H1 (cell line): ENCODE measurements at regions not wholly inside any gene's neighbourhood (a gene's known extent, or its start where the extent isn't known, plus 50 kb on each side); places are given as distances from the start of the nearest gene placed in this dataset.

Experiments used
- CTCF ChIA-PET: fragments of 300-600 bp; sonication (Branson Sonifier 250); formaldehyde crosslinking; loops from one replicate; lab custom pipeline; 2021; ENCODE audit not compliant: partially characterized antibody; lab: Charles Lee
- POLR2A ChIA-PET: fragments of 300-600 bp; sonication (Branson Sonifier 250); formaldehyde crosslinking; loops from one replicate; lab custom pipeline; 2021; ENCODE audit warnings: inconsistent platforms; ENCODE audit not compliant: partially characterized antibody; lab: Charles Lee
- DNase-seq, 2 experiments: peaks; one replicate each; pipeline versions ENCODE4 v3.0.0 to v3.0.0-alpha.2; 2010 to 2022; ENCODE audit warnings: low spot score in 2 of 2, low read depth in 1 of 2, mixed read lengths in 1 of 2
- FAIRE-seq: peaks from 2 replicates; lab custom pipeline; 2011; peaks lifted over from hg19 to GRCh38; lab: Jason Lieb, UNC
- H2AFZ ChIP-seq: 2 replicates; pipeline ENCODE4 v1.8.1; 2012; ENCODE audit warnings: low read length, inconsistent platforms
- H2AK5ac ChIP-seq: 2 replicates; pipeline ENCODE4 v1.6.1; 2013; ENCODE audit warnings: low read depth, low read length
- H2BK120ac ChIP-seq: replicated peaks from 2 replicates; pipeline ENCODE3; 2013; ENCODE audit warnings: low read depth, low read length, inconsistent platforms
- H2BK12ac ChIP-seq: 2 replicates; pipeline ENCODE4 v1.6.1; 2013; ENCODE audit warnings: low read depth, low read length
- H2BK15ac ChIP-seq: 2 replicates; pipeline ENCODE4 v1.6.1; 2013; ENCODE audit warnings: low read length
- H2BK20ac ChIP-seq: 2 replicates; pipeline ENCODE4 v1.6.1; 2013; ENCODE audit warnings: low read length
- H2BK5ac ChIP-seq: 2 replicates; pipeline ENCODE4 v1.6.1; 2013; ENCODE audit warnings: low read depth, low read length
- H3K14ac ChIP-seq: 2 replicates; pipeline ENCODE4 v1.6.1; 2013; ENCODE audit warnings: inconsistent platforms; ENCODE audit not compliant: insufficient read length
- H3K18ac ChIP-seq: 2 replicates; pipeline ENCODE4 v1.6.1; 2013; ENCODE audit warnings: low read length; ENCODE audit errors: extremely low read depth
- H3K23ac ChIP-seq: 2 replicates; pipeline ENCODE4 v1.6.1; 2013; ENCODE audit warnings: inconsistent platforms; ENCODE audit not compliant: insufficient read length
- H3K23me2 ChIP-seq: 2 replicates; pipeline ENCODE4 v1.6.1; 2013; ENCODE audit warnings: low read depth, low read length
- H3K27ac ChIP-seq: 2 replicates; pipeline ENCODE4 v1.6.1; 2011; ENCODE audit warnings: low read depth, low read length, inconsistent platforms
- H3K27me3 ChIP-seq, 4 experiments: replicated peaks in 1 of 4; 1 replicate in 1 of 4; 2 replicates in 3 of 4; pipeline versions ENCODE4 v1.6.1 to v1.8.1; 2011 to 2013; ENCODE audit warnings: low read length in 3 of 4, mild to moderate bottlenecking in 3 of 4, inconsistent platforms in 2 of 4, mixed read lengths in 2 of 4, moderate library complexity in 1 of 4; ENCODE audit not compliant: control insufficient read depth in 3 of 4, insufficient read depth in 3 of 4; ENCODE audit errors: extremely low read depth in 1 of 4
- H3K36me3 ChIP-seq, 4 experiments: 2 replicates each; pipeline versions ENCODE4 v1.6.1 to v1.8.1; 2011 to 2013; ENCODE audit warnings: mild to moderate bottlenecking in 4 of 4, low read length in 3 of 4, moderate library complexity in 2 of 4, control low read depth in 1 of 4, inconsistent platforms in 1 of 4; ENCODE audit not compliant: insufficient read depth in 4 of 4, control insufficient read depth in 2 of 4
- H3K4ac ChIP-seq: replicated peaks from 2 replicates; pipeline ENCODE3; 2013; ENCODE audit warnings: low read length, low read depth, mixed read lengths, inconsistent platforms; ENCODE audit not compliant: insufficient read length
- H3K4me1 ChIP-seq, 4 experiments: replicated peaks in 1 of 4; 1 replicate in 1 of 4; 2 replicates in 3 of 4; pipeline versions ENCODE4 v1.6.1 to v1.8.1; 2011 to 2013; ENCODE audit warnings: low read length in 3 of 4, inconsistent platforms in 2 of 4, mixed read lengths in 1 of 4; ENCODE audit not compliant: insufficient read depth in 4 of 4, control insufficient read depth in 3 of 4
- H3K4me2 ChIP-seq, 2 experiments: 2 replicates each; pipeline versions ENCODE4 v1.6.1 to v1.8.1; 2011 to 2013; ENCODE audit warnings: low read depth in 2 of 2, low read length in 2 of 2, control low read depth in 1 of 2, inconsistent platforms in 1 of 2, mild to moderate bottlenecking in 1 of 2; ENCODE audit not compliant: insufficient read depth in 1 of 2
- H3K4me3 ChIP-seq, 4 experiments: fragments of 200-600, 300-600 bp in 1 of 4; sonication (generic), shearing (Covaris generic), sonication (Bioruptor Twin) in 1 of 4; 2 replicates each; pipeline versions ENCODE4 v1.5.1 to v1.8.1; 2011 to 2016; ENCODE audit warnings: low read length in 4 of 4, low read depth in 3 of 4, control low read depth in 2 of 4, inconsistent platforms in 2 of 4, mild to moderate bottlenecking in 2 of 4, mixed read lengths in 1 of 4, moderate library complexity in 1 of 4; ENCODE audit not compliant: insufficient read depth in 2 of 4; ENCODE audit errors: extremely low read depth in 1 of 4
- H3K56ac ChIP-seq: replicated peaks from 2 replicates; pipeline ENCODE3; 2013; ENCODE audit warnings: low read depth, mild to moderate bottlenecking, mixed read lengths, low read length, inconsistent platforms; ENCODE audit not compliant: insufficient read length
- H3K79me1 ChIP-seq: 2 replicates; pipeline ENCODE4 v1.6.1; 2013; ENCODE audit warnings: low read depth, low read length, control low read depth
- H3K79me2 ChIP-seq, 2 experiments: 2 replicates each; pipeline versions ENCODE4 v1.6.1 to v1.8.1; 2012 to 2013; ENCODE audit warnings: low read length in 2 of 2, mild to moderate bottlenecking in 2 of 2, inconsistent platforms in 1 of 2; ENCODE audit not compliant: insufficient read depth in 2 of 2, control insufficient read depth in 1 of 2
- H3K9ac ChIP-seq, 4 experiments: replicated peaks in 1 of 4; 1 replicate in 1 of 4; 2 replicates in 3 of 4; pipeline versions ENCODE4 v1.6.1 to v1.8.1; 2011 to 2013; ENCODE audit warnings: low read depth in 3 of 4, low read length in 3 of 4, control low read depth in 2 of 4, mild to moderate bottlenecking in 2 of 4, moderate library complexity in 2 of 4, inconsistent platforms in 1 of 4; ENCODE audit errors: extremely low read depth in 1 of 4
- H3K9me3 ChIP-seq, 2 experiments: 2 replicates each; pipeline versions ENCODE4 v1.6.1 to v1.8.1; 2012 to 2013; ENCODE audit warnings: mild to moderate bottlenecking in 2 of 2, moderate library complexity in 2 of 2, control low read depth in 1 of 2, inconsistent platforms in 1 of 2, low read depth in 1 of 2, low read length in 1 of 2, mixed read lengths in 1 of 2; ENCODE audit not compliant: insufficient read depth in 2 of 2
- H4K20me1 ChIP-seq, 2 experiments: replicated peaks in 1 of 2; 2 replicates each; pipeline versions ENCODE3 to v1.8.1; 2011 to 2013; ENCODE audit warnings: inconsistent platforms in 2 of 2, low read length in 2 of 2, mild to moderate bottlenecking in 1 of 2; ENCODE audit not compliant: insufficient read depth in 2 of 2, control insufficient read depth in 1 of 2
- H4K5ac ChIP-seq: 2 replicates; pipeline ENCODE4 v1.6.1; 2013; ENCODE audit warnings: low read length, low read depth, mixed read lengths, inconsistent platforms; ENCODE audit not compliant: insufficient read length
- H4K8ac ChIP-seq: 2 replicates; pipeline ENCODE4 v1.8.0; 2013; ENCODE audit warnings: mild to moderate bottlenecking, moderate library complexity, low read length, inconsistent platforms; ENCODE audit not compliant: insufficient read depth; ENCODE audit errors: extremely low read depth
- H4K91ac ChIP-seq: replicated peaks from 2 replicates; pipeline ENCODE3; 2013; ENCODE audit warnings: low read length, mixed read lengths, inconsistent platforms; ENCODE audit not compliant: insufficient read length
- EGR1 ChIP-seq: IDR thresholded peaks from 2 replicates; pipeline ENCODE4 v1.6.1; 2011; ENCODE audit warnings: low read depth, low read length, borderline replicate concordance
- NANOG ChIP-seq: IDR thresholded peaks from 2 replicates; pipeline ENCODE4 v1.6.1; 2011; ENCODE audit warnings: low read length, low read depth, mild to moderate bottlenecking, inconsistent platforms; ENCODE audit not compliant: insufficient read depth, poor library complexity, severe bottlenecking
- WGBS, 2 experiments: shearing (Covaris generic) in 1 of 2; methylation state at CpG; one replicate each; pipeline versions ENCODE4 v1.1.6 to v1.1.7; 2013 to 2015; ENCODE audit warnings: low lambda C conversion rate in 2 of 2, mixed read lengths in 2 of 2, inconsistent platforms in 1 of 2, low coverage in 1 of 2, missing lambda C conversion rate in 1 of 2; ENCODE audit not compliant: insufficient replicate concordance in 2 of 2, insufficient coverage in 1 of 2, insufficient read length in 1 of 2; ENCODE audit errors: extremely low coverage in 1 of 2, missing lambda C conversion rate in 1 of 2; 5-methylcytosine and 5-hydroxymethylcytosine counted together

DNA sequence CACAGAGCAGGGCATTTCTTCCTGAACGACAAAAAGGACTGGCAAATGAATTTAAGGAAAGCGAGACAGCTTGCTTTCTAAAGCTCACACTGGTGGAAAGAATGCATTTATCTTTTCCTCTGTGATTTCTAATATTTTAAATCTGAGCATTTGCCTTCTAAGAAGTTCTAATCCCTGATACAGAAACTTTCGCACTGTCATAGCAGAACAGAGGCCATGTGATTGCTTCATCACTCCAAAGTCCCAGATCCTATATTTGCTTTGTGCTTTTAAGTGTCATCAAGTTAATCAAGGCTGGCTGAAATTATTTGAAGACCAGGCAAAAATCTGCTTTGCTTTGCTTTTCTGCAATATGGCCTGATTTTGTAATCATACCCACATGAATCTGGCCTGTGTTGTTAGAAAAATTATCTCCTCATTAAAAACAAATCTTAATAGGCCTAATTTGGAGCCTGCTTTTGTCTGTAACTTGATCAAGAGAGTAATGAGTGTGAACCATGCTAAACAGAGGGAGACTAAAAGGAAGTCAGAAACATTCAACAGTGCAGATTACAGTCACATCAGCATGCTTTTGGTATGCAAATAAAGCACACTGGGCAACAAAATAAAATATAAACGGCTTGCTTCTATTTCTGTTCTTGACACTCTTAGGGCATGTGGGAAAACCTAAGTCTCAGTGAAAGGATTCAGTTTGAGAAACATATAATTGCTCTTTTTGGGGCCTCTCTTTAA lies 178.2 kb upstream of the ADAMTS9 start:
- no peak overlapping the region for H4K91ac ChIP-seq
- TF ChIP-seq NANOG, result peak; percentile 37
- no peak for TF ChIP-seq EGR1
- TF ChIP-seq, all 59 proteins: peak for 1
- CTCF ChIA-PET, result no interaction called here
- no peak overlapping the region for H3K4me3 ChIP-seq
- no peak overlapping the region for H3K4me2 ChIP-seq
- H4K20me1 ChIP-seq, result no peaks in the 10 kb centered on the region
- H3K14ac ChIP-seq, result no peak overlapping the region
- no peak overlapping the region for H3K18ac ChIP-seq
- POLR2A ChIA-PET, result no interaction called here
- H3K23me2 ChIP-seq, result no peaks in the 10 kb centered on the region
- H2BK5ac ChIP-seq, result no peak overlapping the region
- no peak overlapping the region for H3K9ac ChIP-seq
- no peak overlapping the region for H2BK20ac ChIP-seq
- no peaks in the 10 kb centered on the region for H3K9me3 ChIP-seq
- H2BK12ac ChIP-seq, result no peak overlapping the region
- H3K79me2 ChIP-seq, result no peaks in the 10 kb centered on the region
- no peaks in the 10 kb centered on the region for H3K4me1 ChIP-seq
- H2AFZ ChIP-seq, result no peak overlapping the region
- H2BK120ac ChIP-seq, result no peak overlapping the region
- no peak overlapping the region for H3K23ac ChIP-seq
- H3K27me3 ChIP-seq, result no peaks in the 10 kb centered on the region
- H2AK5ac ChIP-seq, result no peak overlapping the region
- H3K79me1 ChIP-seq, result no peaks in the 10 kb centered on the region
- no peak overlapping the region for H3K27ac ChIP-seq
- H2BK15ac ChIP-seq, result no peak overlapping the region
- FAIRE-seq (peak; percentile 75), DNase-seq (no peak)
- peaks cover 0 to 2% (median 0%) of the 10 kb centered on the region in 4 experiments; a peak in 1 of 8 replicates for H3K36me3 ChIP-seq
- H4K8ac ChIP-seq, result no peak overlapping the region
- no peak overlapping the region for H3K4ac ChIP-seq
- 73% methylated on average over 4 of the region's 4 CpGs; no CpG with 5 or more reads in 1 of the 2 experiments for WGBS, 2 experiments
- no peak overlapping the region for H4K5ac ChIP-seq
- H3K56ac ChIP-seq, result no peak overlapping the region
